ENCODE measurements at regions not wholly inside any gene's neighbourhood (a gene's known extent, or its start where the extent isn't known, plus 50 kb on each side); places are given as distances from the start of the nearest gene placed in this dataset.

DNA sequence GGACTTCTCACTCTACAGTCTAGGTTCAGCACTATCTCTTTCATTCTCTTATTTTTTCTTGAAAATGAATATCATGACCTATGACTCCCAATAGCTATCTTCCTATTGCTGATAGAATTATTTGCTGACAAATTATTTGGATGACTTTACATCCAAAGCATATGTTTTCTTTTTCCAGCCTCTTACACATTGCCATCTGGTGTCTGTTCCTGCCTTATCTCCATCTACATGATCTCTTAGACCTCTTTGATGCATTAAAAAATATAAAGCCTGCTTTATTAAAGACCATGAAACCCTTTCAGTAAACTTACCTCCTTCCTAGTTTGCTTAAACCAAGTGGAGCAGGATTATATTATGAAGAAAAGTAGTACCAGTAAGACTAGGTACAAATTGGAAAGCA lies 700.9 kb upstream of the CXADR start:
- no peak for DNase-seq (ENCODE audit: low read depth)
- H3K4me3 ChIP-seq (ENCODE audit: low read length), result no peak overlapping the region
- no peak for TF ChIP-seq CTCF (conservative IDR thresholded peaks at IDR 0.05; ENCODE audit: low read length)

DNA sequence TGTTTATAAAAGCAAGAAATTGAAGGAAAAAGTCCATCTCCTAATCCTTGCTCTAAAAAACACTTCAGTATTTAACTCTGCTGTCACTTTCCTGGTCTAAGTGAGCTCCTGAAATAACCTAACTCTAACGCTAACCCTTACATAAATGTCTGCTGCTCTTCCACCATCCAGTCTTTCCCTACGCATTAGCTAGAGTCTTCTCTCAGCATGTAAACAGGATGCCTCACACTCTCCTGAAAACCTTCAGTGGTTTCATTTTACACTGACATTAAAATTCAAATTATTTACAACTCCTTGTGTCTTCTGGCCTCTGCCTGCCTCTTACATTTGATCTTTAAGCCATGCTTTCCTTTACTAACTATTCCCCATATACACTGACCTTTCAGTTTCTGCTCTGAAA lies 697.6 kb upstream of the CXADR start:
- TF ChIP-seq CTCF (conservative IDR thresholded peaks at IDR 0.05; ENCODE audit: low read length), result no peak
- H3K4me3 ChIP-seq (ENCODE audit: low read length), result no peak overlapping the region
- no peak for DNase-seq (ENCODE audit: low read depth)

- H3K4me3 ChIP-seq (ENCODE audit: low read length), result no peak overlapping the region
- TF ChIP-seq CTCF (conservative IDR thresholded peaks at IDR 0.05; ENCODE audit: low read length), result no peak
- peak; percentile 34 for DNase-seq (ENCODE audit: low read depth)
Measured at GRCh38 chr21:16821588-16821987, 691.3 kb upstream of the CXADR start.

GRCh38 chr21:16829532-16829931 lies 683.3 kb upstream of the CXADR start:
- no peak overlapping the region for H3K4me3 ChIP-seq (ENCODE audit: low read length)
- no peak for DNase-seq (ENCODE audit: low read depth)
- TF ChIP-seq CTCF (conservative IDR thresholded peaks at IDR 0.05; ENCODE audit: low read length), result no peak

- H3K4me3 ChIP-seq (ENCODE audit: low read length), result no peak overlapping the region
- TF ChIP-seq CTCF (conservative IDR thresholded peaks at IDR 0.05; ENCODE audit: low read length), result no peak
- DNase-seq (ENCODE audit: low read depth), result no peak
Measured at GRCh38 chr21:16832791-16833190, 680.1 kb upstream of the CXADR start.

DNA sequence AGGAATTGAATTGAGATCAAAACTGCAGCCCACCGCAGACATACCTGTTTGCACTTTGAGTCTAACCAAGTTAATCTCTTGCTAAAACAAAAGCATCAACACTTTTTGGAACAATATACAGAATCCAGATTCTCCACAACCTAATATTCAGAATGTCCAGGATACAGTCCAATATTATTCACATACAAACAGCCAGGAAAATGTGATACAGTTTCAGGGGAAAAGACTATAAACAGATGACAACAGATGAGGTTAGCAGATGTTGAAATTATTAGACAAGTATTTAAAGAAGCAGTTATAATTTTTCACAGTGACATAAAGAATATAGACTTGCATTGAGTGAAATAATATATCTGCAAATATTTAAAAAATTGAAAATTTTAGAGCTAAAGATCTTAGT lies 678.1 kb upstream of the CXADR start:
- no peak overlapping the region for H3K4me3 ChIP-seq (ENCODE audit: low read length)
- no peak for DNase-seq (ENCODE audit: low read depth)
- no peak for TF ChIP-seq CTCF (conservative IDR thresholded peaks at IDR 0.05; ENCODE audit: low read length)

- H3K4me3 ChIP-seq (ENCODE audit: low read length), result no peak overlapping the region
Measured at GRCh38 chr21:16837321-16837720, 675.5 kb upstream of the CXADR start.

More at GRCh38 chr21:16837321-16837720, 675.5 kb upstream of the CXADR start:
- TF ChIP-seq CTCF (conservative IDR thresholded peaks at IDR 0.05; ENCODE audit: low read length), result no peak
- DNase-seq (ENCODE audit: low read depth), result peak; percentile 3

Measured in AG10803 (cell line).